ENCODE measurements at regions not wholly inside any gene's neighbourhood (a gene's known extent, or its start where the extent isn't known, plus 50 kb on each side); places are given as distances from the start of the nearest gene placed in this dataset.
A peak's percentile ranks its signal among the peaks of the same experiment; 100 is the strongest.
"Not testable (repeated sequence)": the region's sequence is repeated elsewhere in the genome, so short reads cannot be mapped to it uniquely, and the experiment has no call there.

- H3K9me3 ChIP-seq (replicated peaks in 1 of 3); H3K27ac ChIP-seq; intact Hi-C loops (cut with DNase I); H3K36me3 ChIP-seq (replicated peaks in 1 of 2); H3K4me1 ChIP-seq (replicated peaks in 1 of 2); H3K4me3 ChIP-seq; H3K27me3 ChIP-seq: not testable (repeated sequence)
- DNase-seq, result peak in 1 of 7 donors; percentile 7
- WGBS, 4 donors, result 69 to 95% (median 89%) methylated on average over 5 to 8 of the region's 9 CpGs
Observed at GRCh38 chr16:88185406-88185805, 197.4 kb upstream of the ZNF469 start.

- H3K27ac ChIP-seq; H3K4me3 ChIP-seq; H3K36me3 ChIP-seq (replicated peaks in 1 of 2); H3K27me3 ChIP-seq; H3K9me3 ChIP-seq (replicated peaks in 1 of 3); intact Hi-C loops (cut with DNase I); H3K4me1 ChIP-seq (replicated peaks in 1 of 2): not testable (repeated sequence)
- DNase-seq, result peak in 1 of 7 donors; percentile 20
- WGBS, 4 donors, result 61 to 85% (median 73%) methylated on average over 25 to 55 of the region's 55 CpGs
Observed at GRCh38 chr16:88185976-88186888, 196.5 kb upstream of the ZNF469 start.

- H3K36me3 ChIP-seq (replicated peaks in 1 of 2), result not testable (repeated sequence)
- WGBS, 4 donors, result 72 to 82% (median 77%) methylated on average over 8 to 18 of the region's 27 CpGs
Observed at GRCh38 chr16:88186889-88187870, 195.6 kb upstream of the ZNF469 start.

GRCh38 chr16:88188171-88188895 is 194.4 kb upstream of the ZNF469 start:
- H3K27me3 ChIP-seq; H3K4me1 ChIP-seq (replicated peaks in 1 of 2); H3K36me3 ChIP-seq (replicated peaks in 1 of 2); H3K27ac ChIP-seq; intact Hi-C loops (cut with DNase I); H3K9me3 ChIP-seq (replicated peaks in 1 of 3); H3K4me3 ChIP-seq: not testable (repeated sequence)
- peak in 1 of 7 donors; percentile 34 for DNase-seq
- 84 to 94% (median 91%) methylated on average over 3 to 13 of the region's 13 CpGs for WGBS, 4 donors

More at GRCh38 chr16:88186889-88187870, 195.6 kb upstream of the ZNF469 start:
- intact Hi-C loops (cut with DNase I); H3K4me1 ChIP-seq (replicated peaks in 1 of 2); H3K9me3 ChIP-seq (replicated peaks in 1 of 3); H3K27me3 ChIP-seq; H3K27ac ChIP-seq; DNase-seq; H3K4me3 ChIP-seq: not testable (repeated sequence)

GRCh38 chr16:88190592-88191095 is 192.1 kb upstream of the ZNF469 start:
- not testable (repeated sequence) for H3K4me3 ChIP-seq
- intact Hi-C loops (cut with DNase I), result loop anchor here in 1 of 2 donors (5.0 kb wide), 1 partner anchor 192 kb away; the partner anchor contains the start of gene ZNF469

GRCh38 chr16:88191168-88191567 is 191.6 kb upstream of the ZNF469 start:
- H3K9me3 ChIP-seq (replicated peaks in 1 of 3); H3K36me3 ChIP-seq (replicated peaks in 1 of 2); H3K4me1 ChIP-seq (replicated peaks in 1 of 2); H3K4me3 ChIP-seq; H3K27ac ChIP-seq; H3K27me3 ChIP-seq: not testable (repeated sequence)
- DNase-seq, result peak in 1 of 7 donors; percentile 10
- 82 to 93% (median 89%) methylated on average over 7 to 9 of the region's 9 CpGs for WGBS, 4 donors
- intact Hi-C loops (cut with DNase I), result loop anchor here in 1 of 2 donors (5.0 kb wide), 1 partner anchor 191 kb away; the partner anchor contains the start of gene ZNF469

More at GRCh38 chr16:88190592-88191095, 192.1 kb upstream of the ZNF469 start:
- WGBS, 4 donors, result 59 to 89% (median 74%) methylated on average over 3 of the region's 3 CpGs
- H3K9me3 ChIP-seq (replicated peaks in 1 of 3); H3K27ac ChIP-seq; H3K36me3 ChIP-seq (replicated peaks in 1 of 2); DNase-seq; H3K27me3 ChIP-seq; H3K4me1 ChIP-seq (replicated peaks in 1 of 2): not testable (repeated sequence)

All from adrenal gland (tissue), 9 donors.